ENCODE measurements at regions not wholly inside any gene's neighbourhood (a gene's known extent, or its start where the extent isn't known, plus 50 kb on each side); places are given as distances from the start of the nearest gene placed in this dataset.

- TF ChIP-seq, protein P1, sequence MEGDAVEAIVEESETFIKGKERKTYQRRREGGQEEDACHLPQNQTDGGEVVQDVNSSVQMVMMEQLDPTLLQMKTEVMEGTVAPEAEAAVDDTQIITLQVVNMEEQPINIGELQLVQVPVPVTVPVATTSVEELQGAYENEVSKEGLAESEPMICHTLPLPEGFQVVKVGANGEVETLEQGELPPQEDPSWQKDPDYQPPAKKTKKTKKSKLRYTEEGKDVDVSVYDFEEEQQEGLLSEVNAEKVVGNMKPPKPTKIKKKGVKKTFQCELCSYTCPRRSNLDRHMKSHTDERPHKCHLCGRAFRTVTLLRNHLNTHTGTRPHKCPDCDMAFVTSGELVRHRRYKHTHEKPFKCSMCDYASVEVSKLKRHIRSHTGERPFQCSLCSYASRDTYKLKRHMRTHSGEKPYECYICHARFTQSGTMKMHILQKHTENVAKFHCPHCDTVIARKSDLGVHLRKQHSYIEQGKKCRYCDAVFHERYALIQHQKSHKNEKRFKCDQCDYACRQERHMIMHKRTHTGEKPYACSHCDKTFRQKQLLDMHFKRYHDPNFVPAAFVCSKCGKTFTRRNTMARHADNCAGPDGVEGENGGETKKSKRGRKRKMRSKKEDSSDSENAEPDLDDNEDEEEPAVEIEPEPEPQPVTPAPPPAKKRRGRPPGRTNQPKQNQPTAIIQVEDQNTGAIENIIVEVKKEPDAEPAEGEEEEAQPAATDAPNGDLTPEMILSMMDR (IDR thresholded peaks at IDR 0.05; ENCODE audit: low read depth, low read length): no peak
- in situ Hi-C loops (cut with HindIII; ENCODE audit: low sequenced_read_pairs): no loop called here
- no peak for DNase-seq (ENCODE audit: low read depth, low spot score)
- H3K4me3 ChIP-seq (ENCODE audit: low read depth, low read length): no peak overlapping the region
Observed at GRCh38 chr21:23480591-23481270, 2126.6 kb downstream of the MRPL39 start.

DNA sequence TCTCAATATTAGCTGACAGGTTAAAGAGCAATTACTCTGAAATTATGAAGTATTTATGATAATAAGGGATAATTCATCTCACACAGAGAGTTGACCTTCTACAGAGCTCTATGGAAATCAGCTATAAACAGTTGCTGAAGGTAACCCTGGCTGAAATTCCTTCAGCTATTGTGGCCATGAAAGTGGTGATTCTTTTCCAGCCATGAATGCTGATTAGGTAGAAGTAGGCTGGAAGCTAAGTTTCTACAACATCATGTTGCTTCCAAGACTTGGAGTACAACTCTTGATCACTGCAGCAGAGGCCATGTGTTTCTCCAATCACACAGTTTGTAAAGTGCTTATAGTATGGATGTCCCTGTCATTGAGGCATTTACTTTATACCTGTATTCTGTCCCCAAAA lies 2128.9 kb downstream of the MRPL39 start:
- in situ Hi-C loops (cut with HindIII; ENCODE audit: low sequenced_read_pairs): no loop called here
- TF ChIP-seq, protein P1 (IDR thresholded peaks at IDR 0.05; ENCODE audit: low read depth, low read length): no peak

DNA sequence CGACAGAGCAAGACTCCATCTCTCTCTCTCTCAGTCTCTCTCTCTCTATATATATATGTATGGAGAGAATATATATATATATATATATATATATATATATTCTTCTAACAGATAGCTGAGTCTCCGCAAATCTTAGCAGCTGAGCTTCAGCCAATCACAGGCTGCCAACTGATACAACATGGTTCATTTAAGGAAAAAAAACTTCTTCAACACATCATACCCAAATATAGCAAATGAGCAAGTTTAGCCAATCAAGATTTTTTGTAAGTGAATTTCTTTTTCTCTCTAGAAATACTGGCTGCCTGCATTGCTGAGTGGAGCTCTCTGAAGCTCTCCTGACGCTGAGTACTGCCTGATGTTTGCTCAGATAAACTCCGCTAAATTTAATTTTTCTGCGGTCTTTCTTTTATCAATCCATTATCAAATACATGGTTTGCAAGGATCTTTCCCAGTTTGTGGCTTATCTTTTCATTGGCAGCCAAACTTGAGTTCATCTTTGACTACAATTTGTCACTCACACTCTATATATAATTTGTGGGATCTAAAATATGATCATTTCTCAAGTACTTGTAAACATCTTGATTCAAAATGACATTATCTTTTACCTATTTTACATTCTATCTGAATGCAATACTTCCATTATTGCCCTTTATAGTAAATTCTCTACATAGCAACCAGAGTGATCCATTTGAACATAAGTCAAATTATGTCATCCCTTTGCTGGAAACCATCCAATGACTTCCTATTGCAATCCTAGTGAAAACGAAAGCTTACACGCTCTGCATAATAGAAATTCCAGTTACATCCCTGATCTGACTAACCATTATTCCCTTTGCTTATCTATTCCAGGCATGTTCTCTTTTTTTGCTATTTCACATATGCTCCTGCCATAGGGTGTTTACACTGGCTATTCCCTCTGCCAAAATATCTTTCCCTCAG lies 2131.7 kb downstream of the MRPL39 start:
- no peak for DNase-seq (ENCODE audit: low read depth, low spot score)
- in situ Hi-C loops (cut with HindIII; ENCODE audit: low sequenced_read_pairs): no loop called here
- TF ChIP-seq, protein P1 (IDR thresholded peaks at IDR 0.05; ENCODE audit: low read depth, low read length): no peak

More for the DNA sequence above, 2128.9 kb downstream of the MRPL39 start:
- H3K4me3 ChIP-seq (ENCODE audit: low read depth, low read length): no peak overlapping the region
- no peak for DNase-seq (ENCODE audit: low read depth, low spot score)

GRCh38 chr21:23471877-23472276 lies 2135.4 kb downstream of the MRPL39 start:
- no peak for DNase-seq (ENCODE audit: low read depth, low spot score)
- H3K4me3 ChIP-seq (ENCODE audit: low read depth, low read length): no peak overlapping the region
- in situ Hi-C loops (cut with HindIII; ENCODE audit: low sequenced_read_pairs): no loop called here
- TF ChIP-seq, protein P1 (IDR thresholded peaks at IDR 0.05; ENCODE audit: low read depth, low read length): no peak

More for the DNA sequence above, 2131.7 kb downstream of the MRPL39 start:
- H3K4me3 ChIP-seq (ENCODE audit: low read depth, low read length): no peak overlapping the region

DNA sequence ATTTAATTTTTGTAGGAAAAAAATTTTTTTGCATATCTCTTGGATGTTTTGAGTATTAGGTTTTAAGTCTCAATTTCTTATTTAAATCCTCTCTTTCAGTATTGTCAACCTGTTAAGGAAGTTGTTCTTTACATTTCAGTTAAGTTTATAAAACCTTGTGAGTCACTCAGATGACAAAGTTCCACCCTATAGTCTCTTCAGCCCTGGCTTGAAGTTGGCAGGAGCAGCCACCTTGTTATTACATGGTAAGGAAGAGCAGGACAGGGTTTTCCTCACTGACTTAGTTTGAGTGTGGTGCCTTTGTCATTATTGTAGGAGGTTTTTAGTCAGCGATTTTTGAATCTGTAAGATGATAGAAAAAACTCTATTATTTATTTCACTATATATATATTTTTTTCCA lies 2143.9 kb downstream of the MRPL39 start:
- H3K4me3 ChIP-seq (ENCODE audit: low read depth, low read length): no peak overlapping the region
- in situ Hi-C loops (cut with HindIII; ENCODE audit: low sequenced_read_pairs): no loop called here
- TF ChIP-seq, protein P1 (IDR thresholded peaks at IDR 0.05; ENCODE audit: low read depth, low read length): no peak
- DNase-seq (ENCODE audit: low read depth, low spot score): no peak

DNA sequence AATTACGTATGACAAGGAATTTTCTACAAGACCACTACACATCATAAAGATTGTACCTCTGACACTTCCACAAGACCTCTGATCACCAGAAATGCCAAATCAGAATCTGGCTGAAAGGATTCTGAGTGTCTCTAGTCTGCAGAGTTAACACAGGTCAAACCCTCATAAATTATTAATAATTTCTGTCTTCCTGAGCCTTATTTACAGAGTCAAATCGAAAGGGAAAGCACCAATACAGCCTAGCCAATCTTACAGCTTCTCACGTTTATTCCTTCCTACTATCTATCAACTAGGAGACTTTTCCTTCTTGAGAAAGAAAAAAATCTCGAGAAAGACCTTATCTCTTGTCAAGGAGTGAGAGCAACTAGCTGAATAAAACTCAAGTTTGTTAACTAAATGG lies 2151.6 kb downstream of the MRPL39 start:
- TF ChIP-seq, protein P1 (IDR thresholded peaks at IDR 0.05; ENCODE audit: low read depth, low read length): no peak
- DNase-seq (ENCODE audit: low read depth, low spot score): no peak
- no peak overlapping the region for H3K4me3 ChIP-seq (ENCODE audit: low read depth, low read length)
- in situ Hi-C loops (cut with HindIII; ENCODE audit: low sequenced_read_pairs): no loop called here
